IMR-90 (cell line): ENCODE measurements at regions not wholly inside any gene's neighbourhood (a gene's known extent, or its start where the extent isn't known, plus 50 kb on each side); places are given as distances from the start of the nearest gene placed in this dataset.

Experiments used
- ATAC-seq: fragments of 200-7000 bp; cut with Tn5 transposase; 2 replicates; pipeline ENCODE4 v1.9.1; 2020; ENCODE audit warnings: low read depth, mild to moderate bottlenecking, moderate library complexity
- BruUV-seq: library from RNA; stranded (reverse); fragments of 400-500 nt; replicated peaks from 2 replicates; lab custom pipeline; 2021; lab: Mats Ljungman, UMichigan
- CTCF ChIA-PET: fragments of 300-600 bp; formaldehyde crosslinking; extraction: SDS; loops from one replicate; lab custom pipeline; 2021; ENCODE audit warnings: antibody characterized with exemption; lab: Yijun Ruan, JAX
- POLR2A ChIA-PET: fragments of 300-600 bp; sonication (Branson Sonifier 250); formaldehyde crosslinking; loops from one replicate; lab custom pipeline; 2022; ENCODE audit warnings: antibody characterized with exemption; ENCODE audit not compliant: unreplicated experiment; lab: Charles Lee
- DNase-seq: peaks from one replicate; pipeline ENCODE4 v3.0.0; 2013
- H2AFZ ChIP-seq: replicated peaks from 2 replicates; pipeline ENCODE3; 2013; ENCODE audit warnings: low read length, mild to moderate bottlenecking; ENCODE audit not compliant: poor library complexity
- H2AK5ac ChIP-seq: 2 replicates; pipeline ENCODE4 v1.6.1; 2013; ENCODE audit warnings: low read depth, low read length, inconsistent platforms
- H2AK9ac ChIP-seq: replicated peaks from 2 replicates; pipeline ENCODE3; 2013; ENCODE audit warnings: mild to moderate bottlenecking, low read depth, low read length, moderate library complexity; ENCODE audit not compliant: poor library complexity
- H2BK120ac ChIP-seq: 2 replicates; pipeline ENCODE4 v1.6.1; 2013; ENCODE audit warnings: low read depth, low read length, inconsistent platforms
- H2BK15ac ChIP-seq: 3 replicates; pipeline ENCODE4 v1.6.1; 2013; ENCODE audit warnings: low read depth, low read length, inconsistent platforms
- H2BK20ac ChIP-seq: 2 replicates; pipeline ENCODE4 v1.6.1; 2013; ENCODE audit warnings: low read depth, mild to moderate bottlenecking, inconsistent platforms, low read length, moderate library complexity
- H2BK5ac ChIP-seq: 2 replicates; pipeline ENCODE4 v1.6.1; 2013; ENCODE audit warnings: mild to moderate bottlenecking, low read depth, low read length, inconsistent platforms; ENCODE audit not compliant: poor library complexity, severe bottlenecking
- H3K14ac ChIP-seq: replicated peaks from 2 replicates; pipeline ENCODE4 v1.6.1; 2013; ENCODE audit warnings: low read depth, low read length, inconsistent platforms
- H3K18ac ChIP-seq: 2 replicates; pipeline ENCODE4 v1.6.1; 2013; ENCODE audit warnings: low read depth, low read length, control low read depth
- H3K23ac ChIP-seq: 2 replicates; pipeline ENCODE4 v1.6.1; 2013; ENCODE audit warnings: low read depth, low read length, inconsistent platforms
- H3K27ac ChIP-seq: 2 replicates; pipeline ENCODE4 v1.5.1; 2013; ENCODE audit warnings: mild to moderate bottlenecking, control low read depth, low read length; ENCODE audit not compliant: insufficient read depth
- H3K27me3 ChIP-seq: 2 replicates; pipeline ENCODE4 v1.6.1; 2013; ENCODE audit warnings: low read length; ENCODE audit not compliant: control insufficient read depth, insufficient read depth
- H3K36me3 ChIP-seq: 2 replicates; pipeline ENCODE4 v1.6.1; 2013; ENCODE audit warnings: low read length, mixed read lengths; ENCODE audit not compliant: control insufficient read depth, insufficient read depth
- H3K4ac ChIP-seq: 2 replicates; pipeline ENCODE4 v1.6.1; 2013; ENCODE audit warnings: low read depth, low read length, inconsistent platforms
- H3K4me1 ChIP-seq: 2 replicates; pipeline ENCODE4 v1.6.1; 2013; ENCODE audit warnings: low read length, mixed read lengths; ENCODE audit not compliant: control insufficient read depth, insufficient read depth
- H3K4me2 ChIP-seq: 2 replicates; pipeline ENCODE4 v1.6.1; 2013; ENCODE audit warnings: low read depth, mild to moderate bottlenecking, control low read depth, low read length, moderate library complexity
- H3K4me3 ChIP-seq: 2 replicates; pipeline ENCODE4 v1.5.1; 2013; ENCODE audit warnings: low read depth, mild to moderate bottlenecking, control low read depth, low read length, moderate library complexity; ENCODE audit not compliant: insufficient read depth
- H3K56ac ChIP-seq: 2 replicates; pipeline ENCODE4 v1.6.1; 2013; ENCODE audit warnings: low read length, inconsistent platforms; ENCODE audit not compliant: insufficient read depth; ENCODE audit errors: extremely low read depth
- H3K79me1 ChIP-seq, 2 experiments: 2 replicates each; pipeline ENCODE4 v1.6.1; 2013; ENCODE audit warnings: low read length in 2 of 2, inconsistent platforms in 1 of 2, low read depth in 1 of 2
- H3K9ac ChIP-seq: 2 replicates; pipeline ENCODE4 v1.6.1; 2013; ENCODE audit warnings: low read depth, low read length, control low read depth
- H3K9me1 ChIP-seq: 2 replicates; pipeline ENCODE4 v1.6.1; 2013; ENCODE audit warnings: low read length, inconsistent platforms; ENCODE audit not compliant: insufficient read depth
- H3K9me3 ChIP-seq: 2 replicates; pipeline ENCODE4 v1.6.1; 2013; ENCODE audit warnings: low read length; ENCODE audit not compliant: control insufficient read depth, insufficient read depth
- H4K20me1 ChIP-seq: 2 replicates; pipeline ENCODE4 v1.6.1; 2013; ENCODE audit warnings: low read length, inconsistent platforms; ENCODE audit not compliant: insufficient read depth
- H4K5ac ChIP-seq: 2 replicates; pipeline ENCODE4 v1.6.1; 2013; ENCODE audit warnings: mild to moderate bottlenecking, low read depth, low read length, control low read depth
- H4K8ac ChIP-seq, 2 experiments: 2 replicates each; pipeline ENCODE4 v1.6.1; 2013; ENCODE audit warnings: low read depth in 2 of 2, low read length in 2 of 2, control low read depth in 1 of 2, inconsistent platforms in 1 of 2
- H4K91ac ChIP-seq: 2 replicates; pipeline ENCODE4 v1.6.1; 2013; ENCODE audit warnings: low read depth, low read length, inconsistent platforms; ENCODE audit not compliant: insufficient read depth
- CHD1 ChIP-seq: IDR thresholded peaks from 2 replicates; pipeline ENCODE4 v1.6.1; 2012; ENCODE audit warnings: low read depth, low read length, improper control_type of control experiment
- CTCF ChIP-seq: conservative IDR thresholded peaks from 2 replicates; pipeline ENCODE4 v1.5.1; 2012; ENCODE audit warnings: mild to moderate bottlenecking, low read depth, low read length, improper control_type of control experiment
- MAZ ChIP-seq: IDR thresholded peaks from 2 replicates; pipeline ENCODE4 v1.6.1; 2012; ENCODE audit warnings: low read depth, mild to moderate bottlenecking, low read length, improper control_type of control experiment, moderate library complexity, borderline replicate concordance
- NFE2L2 ChIP-seq: fragments of 150-350 bp; IDR thresholded peaks from 2 replicates; pipeline ENCODE4 v1.6.1; 2016; ENCODE audit warnings: low read depth, mild to moderate bottlenecking, low read length
- WGBS, 2 experiments: methylation state at CpG; one replicate each; pipeline versions ENCODE4 v1.1.5 to v1.1.7; 2013; ENCODE audit warnings: missing lambda C conversion rate in 2 of 2; ENCODE audit not compliant: insufficient read length in 1 of 2; ENCODE audit errors: extremely low coverage in 2 of 2; 5-methylcytosine and 5-hydroxymethylcytosine counted together
- dilution Hi-C: fragments of 300-500 bp; cut with HindIII; formaldehyde crosslinking; loops from one replicate; pipeline ENCODE4 v1.14.3; 2018; ENCODE audit warnings: low sequenced_read_pairs; ENCODE audit not compliant: unreplicated experiment
- in situ Hi-C: fragments of 300-500 bp; cut with MboI; formaldehyde crosslinking; loops from 3 replicates; pipeline ENCODE4 v1.14.3; 2019; ENCODE audit warnings: low sequenced_read_pairs, inconsistent platforms, mixed read lengths
- intact Hi-C: fragments of 100-400 bp; cut with micrococcal nuclease; formaldehyde crosslinking; loops from 2 replicates; pipeline ENCODE4 v1.10.0; 2022
- TF ChIP-seq, protein P1 (sequence below): fragments of 150-350 bp; IDR thresholded peaks from 2 replicates; pipeline ENCODE4 v1.6.1; 2016; ENCODE audit warnings: low read depth, mild to moderate bottlenecking, low read length, moderate library complexity, borderline replicate concordance

DNA sequence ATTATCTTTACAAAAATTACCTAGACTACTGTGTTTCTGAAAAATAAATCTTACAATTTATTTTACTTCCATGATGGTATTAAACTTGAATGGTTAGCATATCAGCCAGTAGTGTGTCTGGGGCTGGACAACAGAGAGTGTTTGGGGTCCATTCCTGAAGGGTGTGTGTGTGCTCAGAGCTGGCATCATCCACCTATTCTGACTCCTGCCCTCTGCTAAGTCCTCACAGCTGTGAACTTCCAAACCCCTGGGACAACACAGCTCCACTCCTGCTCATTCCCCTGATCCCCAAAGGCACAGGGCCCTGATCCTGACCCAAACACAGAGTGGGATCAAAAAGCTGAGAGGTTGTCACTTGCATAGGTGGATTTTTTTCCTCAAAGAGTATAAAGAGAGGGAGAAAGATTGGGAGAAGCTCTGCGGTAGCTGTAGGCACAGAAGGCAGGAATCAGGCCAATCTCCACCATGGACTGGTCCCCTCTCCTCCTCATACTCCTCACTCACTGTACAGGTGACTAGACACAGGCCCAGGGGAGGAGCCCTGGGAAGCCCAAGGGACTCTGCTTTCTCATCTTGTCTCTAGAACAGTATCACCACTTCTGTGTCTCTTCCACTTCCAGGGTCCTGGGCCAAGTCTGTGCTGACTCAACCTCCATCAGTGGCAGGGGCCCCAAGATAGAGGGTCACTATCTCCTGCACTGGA, 55.7 kb upstream of the TOP3B start:
- H2BK5ac ChIP-seq: peak overlapping the region; percentile 78
- intact Hi-C loops: loop anchor here (10.0 kb wide), 1 partner anchor 116 kb away; no protein-coding TSS in a partner anchor
- no peak for TF ChIP-seq MAZ
- TF ChIP-seq NFE2L2: no peak
- TF ChIP-seq, protein P1, sequence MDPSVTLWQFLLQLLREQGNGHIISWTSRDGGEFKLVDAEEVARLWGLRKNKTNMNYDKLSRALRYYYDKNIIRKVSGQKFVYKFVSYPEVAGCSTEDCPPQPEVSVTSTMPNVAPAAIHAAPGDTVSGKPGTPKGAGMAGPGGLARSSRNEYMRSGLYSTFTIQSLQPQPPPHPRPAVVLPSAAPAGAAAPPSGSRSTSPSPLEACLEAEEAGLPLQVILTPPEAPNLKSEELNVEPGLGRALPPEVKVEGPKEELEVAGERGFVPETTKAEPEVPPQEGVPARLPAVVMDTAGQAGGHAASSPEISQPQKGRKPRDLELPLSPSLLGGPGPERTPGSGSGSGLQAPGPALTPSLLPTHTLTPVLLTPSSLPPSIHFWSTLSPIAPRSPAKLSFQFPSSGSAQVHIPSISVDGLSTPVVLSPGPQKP: no peak
- TF ChIP-seq CHD1: no peak
- no peak for TF ChIP-seq CTCF
- WGBS, 2 experiments: no CpG with 5 or more reads among the region's 1 CpG
- BruUV-seq: no TSS peak
- peak overlapping the region; percentile 9; the same call in 1 of the 2 replicates for H3K4me2 ChIP-seq
- ATAC-seq (peak; percentile 80), DNase-seq (peak; percentile 53)
- H3K9me1 ChIP-seq: peaks cover 28% of the 10 kb centered on the region
- no peaks in the 10 kb centered on the region for H3K36me3 ChIP-seq
- ChIA-PET CTCF (interaction anchor here (0.6 to 0.9 kb wide), 2 partner anchors 22 to 44 kb away, joined by 3 to 5 read pairs; no protein-coding TSS in a partner anchor), POLR2A (interaction anchor here (0.6 to 1.1 kb wide), 2 partner anchors 105 to 107 kb away, joined by 3 read pairs; no protein-coding TSS in a partner anchor)
- peak overlapping the region; percentile 52 for H3K56ac ChIP-seq
- in situ Hi-C loops: no loop called here
- no peaks in the 10 kb centered on the region for H3K9me3 ChIP-seq
- peak overlapping the region; percentile 81 to 84 for H4K8ac ChIP-seq
- 0 out of 2 replicates have a peak overlapping the region, but pooled peaks have one; percentile 0 for H3K9ac ChIP-seq
- no peaks in the 10 kb centered on the region; the same call in 1 of the 2 replicates for H3K27me3 ChIP-seq
- peak overlapping the region; percentile 50 for H2AFZ ChIP-seq
- peak overlapping the region; percentile 92 for H2AK5ac ChIP-seq
- peak overlapping the region; percentile 52 for H2BK20ac ChIP-seq
- H3K18ac ChIP-seq: peak overlapping the region; percentile 76
- H4K91ac ChIP-seq: peak overlapping the region; percentile 78
- peak overlapping the region; percentile 71 for H3K4ac ChIP-seq
- dilution Hi-C loops: no loop called here
- peaks cover 14% of the 10 kb centered on the region for H3K4me1 ChIP-seq
- peak overlapping the region; percentile 65 for H2AK9ac ChIP-seq
- H2BK120ac ChIP-seq: peak overlapping the region; percentile 30
- peak overlapping the region; percentile 75; the same call in 2 of the 3 replicates for H2BK15ac ChIP-seq
- H3K23ac ChIP-seq: peak overlapping the region; percentile 1; the same call in 1 of the 2 replicates
- peak overlapping the region; percentile 35 for H3K14ac ChIP-seq
- H3K79me1 ChIP-seq: no peaks in the 10 kb centered on the region
- H3K27ac ChIP-seq: peak overlapping the region; percentile 77
- H4K20me1 ChIP-seq: no peaks in the 10 kb centered on the region; the same call in 1 of the 2 replicates
- H3K4me3 ChIP-seq: no peak overlapping the region
- peak overlapping the region; percentile 68 for H4K5ac ChIP-seq
